HCT116 (cell line): ENCODE measurements at regions not wholly inside any gene's neighbourhood (a gene's known extent, or its start where the extent isn't known, plus 50 kb on each side); places are given as distances from the start of the nearest gene placed in this dataset.

Experiments
- ATAC-seq: fragments of 200-7000 bp; cut with Tn5 transposase; 2 replicates; pipeline ENCODE4 v1.9.1; 2020; ENCODE audit warnings: mild to moderate bottlenecking, moderate library complexity
- BruUV-seq: library from RNA; stranded (reverse); fragments of 400-500 nt; replicated peaks from 2 replicates; lab custom pipeline; 2021; lab: Mats Ljungman, UMichigan
- CTCF ChIA-PET: fragments of 300-600 bp; sonication (Branson Sonifier 250); formaldehyde crosslinking; loops from one replicate; lab custom pipeline; 2021; ENCODE audit warnings: antibody characterized with exemption; lab: Charles Lee
- POLR2A ChIA-PET: fragments of 300-600, 350-600 bp; sonication (Branson Sonifier 250); formaldehyde crosslinking; loops from one replicate; lab custom pipeline; 2021; ENCODE audit warnings: antibody characterized with exemption; lab: Charles Lee
- RAD21 ChIA-PET, 2 experiments: fragments of 300-600 bp; sonication (Branson Sonifier 250); formaldehyde crosslinking; loops; one replicate each; lab custom pipeline; 2023; ENCODE audit warnings: low total read pairs in 2 of 2; ENCODE audit not compliant: uncharacterized antibody in 2 of 2, unreplicated experiment in 2 of 2, low non-redundant PET in 1 of 2; lab: Charles Lee
- DNase-seq: peaks from one replicate; pipeline ENCODE4 v3.0.0-alpha.2; 2010; ENCODE audit warnings: low read depth, low spot score
- H2AFZ ChIP-seq: fragments of 200-600 bp; shearing (Covaris generic), sonication (generic); 2 replicates; pipeline ENCODE4 v1.6.1; 2017; ENCODE audit warnings: low read depth, mixed run types, mixed read lengths, antibody characterized with exemption, low read length; ENCODE audit not compliant: poor library complexity, severe bottlenecking
- H3K27ac ChIP-seq: 2 replicates; pipeline ENCODE4 v1.5.1; 2012; ENCODE audit warnings: low read depth, low read length
- H3K27me3 ChIP-seq: fragments of 200-600 bp; sonication (generic); 2 replicates; pipeline ENCODE4 v1.6.1; 2016; ENCODE audit warnings: mixed run types, low read length, mixed read lengths; ENCODE audit not compliant: insufficient read depth
- H3K36me3 ChIP-seq, 2 experiments: fragments of 200-500 bp in 1 of 2; fragments of 200-600 bp in 1 of 2; sonication (Bioruptor generic) in 1 of 2; sonication (generic) in 1 of 2; 2 replicates each; pipeline versions ENCODE4 v1.5.1 to v1.6.1; 2014 to 2016; ENCODE audit warnings: low read length in 2 of 2, inconsistent platforms in 1 of 2, mixed read lengths in 1 of 2, mixed run types in 1 of 2; ENCODE audit not compliant: insufficient read depth in 2 of 2, control insufficient read depth in 1 of 2
- H3K4me1 ChIP-seq, 2 experiments: fragments of 200-600 bp in 1 of 2; sonication (generic) in 1 of 2; 2 replicates each; pipeline versions ENCODE4 v1.5.1 to v1.6.1; 2012 to 2017; ENCODE audit warnings: low read length in 2 of 2, inconsistent platforms in 1 of 2, mild to moderate bottlenecking in 1 of 2, mixed read lengths in 1 of 2, mixed run types in 1 of 2, moderate library complexity in 1 of 2; ENCODE audit not compliant: insufficient read depth in 2 of 2, control insufficient read depth in 1 of 2
- H3K4me2 ChIP-seq: fragments of 200-600 bp; sonication (generic); 2 replicates; pipeline ENCODE4 v1.6.1; 2017; ENCODE audit warnings: mixed run types, low read length, mixed read lengths
- H3K4me3 ChIP-seq, 2 experiments: fragments of 200-600 bp in 1 of 2; sonication (generic) in 1 of 2; replicated peaks in 1 of 2; 2 replicates each; pipeline ENCODE4 v1.5.1; 2011 to 2016; ENCODE audit warnings: low read length in 2 of 2, control low read depth in 1 of 2, low read depth in 1 of 2, mild to moderate bottlenecking in 1 of 2, mixed read lengths in 1 of 2, mixed run types in 1 of 2
- H3K79me2 ChIP-seq: fragments of 200-600 bp; sonication (generic); 2 replicates; pipeline ENCODE4 v1.6.1; 2017; ENCODE audit warnings: mild to moderate bottlenecking, mixed run types, low read length, moderate library complexity, mixed read lengths; ENCODE audit not compliant: insufficient read depth
- H3K9ac ChIP-seq: fragments of 200-600 bp; sonication (generic); 2 replicates; pipeline ENCODE4 v1.6.1; 2016; ENCODE audit warnings: low read length, mixed read lengths
- H3K9me2 ChIP-seq: fragments of 200-600 bp; sonication (generic), shearing (Covaris generic); 2 replicates; pipeline ENCODE4 v1.6.1; 2017; ENCODE audit warnings: mixed run types, mild to moderate bottlenecking, moderate library complexity; ENCODE audit not compliant: insufficient read depth
- H3K9me3 ChIP-seq, 2 experiments: fragments of 200-500 bp in 1 of 2; fragments of 200-600 bp in 1 of 2; sonication (Bioruptor generic) in 1 of 2; sonication (generic) in 1 of 2; 2 replicates each; pipeline ENCODE4 v1.6.1; 2014 to 2017; ENCODE audit warnings: low read length in 2 of 2, mixed read lengths in 2 of 2, inconsistent platforms in 1 of 2, low read depth in 1 of 2, mild to moderate bottlenecking in 1 of 2, mixed run types in 1 of 2, moderate library complexity in 1 of 2; ENCODE audit not compliant: control insufficient read depth in 1 of 2, insufficient read depth in 1 of 2
- H4K20me1 ChIP-seq: fragments of 200-600 bp; sonication (generic), shearing (Covaris generic); 2 replicates; pipeline ENCODE4 v1.6.1; 2017; ENCODE audit warnings: mixed run types, mild to moderate bottlenecking, moderate library complexity; ENCODE audit not compliant: insufficient read depth
- EZH2 ChIP-seq: fragments of 200-600 bp; sonication (generic); IDR thresholded peaks from 2 replicates; pipeline ENCODE4 v1.6.1; 2017; ENCODE audit warnings: antibody characterized with exemption, mixed run types
- FOSL1 ChIP-seq: IDR thresholded peaks from 2 replicates; pipeline ENCODE4 v1.6.1; 2012; ENCODE audit warnings: low read depth
- JUND ChIP-seq: IDR thresholded peaks from 2 replicates; pipeline ENCODE4 v1.6.1; 2012
- POLR2A ChIP-seq: IDR thresholded peaks from 2 replicates; pipeline ENCODE4 v1.7.0; 2011; ENCODE audit warnings: borderline replicate concordance; ENCODE audit not compliant: insufficient read depth, insufficient read length; ENCODE audit errors: extremely low read depth
- RAD21 ChIP-seq: IDR thresholded peaks from 2 replicates; pipeline ENCODE4 v1.6.1; 2012; ENCODE audit warnings: low read depth, mild to moderate bottlenecking
- SIN3A ChIP-seq: IDR thresholded peaks from 2 replicates; pipeline ENCODE4 v1.6.1; 2012; ENCODE audit warnings: low read depth
- SRF ChIP-seq: IDR thresholded peaks from 2 replicates; pipeline ENCODE4 v1.6.1; 2012; ENCODE audit warnings: low read depth
- TCF7L2 ChIP-seq: IDR thresholded peaks from 2 replicates; pipeline ENCODE4 v1.7.0; 2011; ENCODE audit warnings: borderline replicate concordance, inconsistent platforms; ENCODE audit not compliant: insufficient read depth, insufficient read length; ENCODE audit errors: extremely low read depth
- YY1 ChIP-seq: IDR thresholded peaks from 2 replicates; pipeline ENCODE4 v1.6.1; 2011; ENCODE audit warnings: low read length, low read depth, moderate library complexity, mild to moderate bottlenecking; ENCODE audit not compliant: insufficient replicate concordance; ENCODE audit errors: extremely low read depth
- ZNF274 ChIP-seq: fragments of 200-500 bp; sonication (Bioruptor generic); IDR thresholded peaks from 2 replicates; pipeline ENCODE4 v1.6.1; 2014; ENCODE audit warnings: mild to moderate bottlenecking, low read depth, low read length, inconsistent platforms
- intact Hi-C: fragments of 100-400 bp; cut with micrococcal nuclease; formaldehyde crosslinking; loops from 2 replicates; pipeline ENCODE4 v1.10.0; 2022
- TF ChIP-seq, protein P1 (sequence below): IDR thresholded peaks from 2 replicates; pipeline ENCODE4 v1.6.1; 2012; ENCODE audit warnings: low read depth
- TF ChIP-seq, protein P2 (sequence below): IDR thresholded peaks from 2 replicates; pipeline ENCODE4 v1.6.1; 2012
- TF ChIP-seq, protein P3 (sequence below): IDR thresholded peaks from 2 replicates; pipeline ENCODE4 v1.6.1; 2011; ENCODE audit warnings: mild to moderate bottlenecking, low read length, moderate library complexity; ENCODE audit not compliant: insufficient replicate concordance; ENCODE audit errors: extremely low read depth

DNA sequence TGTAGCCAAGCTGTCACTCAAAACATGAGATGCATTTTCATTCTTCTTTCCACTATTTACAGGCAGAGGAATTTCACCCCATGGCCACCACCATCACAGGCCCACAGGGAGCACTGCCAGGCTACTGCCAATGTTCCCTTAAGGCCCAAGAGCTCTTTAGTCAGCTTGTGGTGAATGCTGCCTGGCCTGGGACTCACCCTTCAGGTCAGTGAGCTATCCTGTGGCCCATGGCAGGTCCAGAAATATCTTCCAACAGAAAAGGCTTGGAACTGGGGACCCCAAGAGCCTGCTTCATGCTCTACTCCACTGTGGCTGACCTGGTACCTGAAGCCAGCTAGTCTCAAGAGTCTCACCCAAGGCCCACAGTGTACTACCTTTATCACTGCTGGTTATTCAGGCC, 1518.7 kb upstream of the CDH9 start:
- Histone ChIP-seq H4K20me1 (no peaks in the 10 kb centered on the region), H3K4me3 (no peak overlapping the region), H3K4me1 (no peaks in the 10 kb centered on the region), H3K27ac (no peak overlapping the region), H3K36me3 (no peaks in the 10 kb centered on the region), H3K79me2 (no peaks in the 10 kb centered on the region), H2AFZ (no peak overlapping the region), H3K9me2 (no peaks in the 10 kb centered on the region), H3K4me2 (no peak overlapping the region), H3K9me3 (peaks cover 9% of the 10 kb centered on the region in 2 experiments; a peak in 2 of 4 replicates), H3K9ac (no peak overlapping the region), H3K27me3 (no peaks in the 10 kb centered on the region)
- intact Hi-C loops = no loop called here
- ATAC-seq (no peak), DNase-seq (no peak)
- CTCF ChIA-PET = no interaction called here
- no peak for TF ChIP-seq JUND
- no peak for TF ChIP-seq ZNF274
- no peak for TF ChIP-seq SRF
- no peak for TF ChIP-seq FOSL1
- TF ChIP-seq EZH2 = no peak
- TF ChIP-seq RAD21 = no peak
- TF ChIP-seq, protein P1, sequence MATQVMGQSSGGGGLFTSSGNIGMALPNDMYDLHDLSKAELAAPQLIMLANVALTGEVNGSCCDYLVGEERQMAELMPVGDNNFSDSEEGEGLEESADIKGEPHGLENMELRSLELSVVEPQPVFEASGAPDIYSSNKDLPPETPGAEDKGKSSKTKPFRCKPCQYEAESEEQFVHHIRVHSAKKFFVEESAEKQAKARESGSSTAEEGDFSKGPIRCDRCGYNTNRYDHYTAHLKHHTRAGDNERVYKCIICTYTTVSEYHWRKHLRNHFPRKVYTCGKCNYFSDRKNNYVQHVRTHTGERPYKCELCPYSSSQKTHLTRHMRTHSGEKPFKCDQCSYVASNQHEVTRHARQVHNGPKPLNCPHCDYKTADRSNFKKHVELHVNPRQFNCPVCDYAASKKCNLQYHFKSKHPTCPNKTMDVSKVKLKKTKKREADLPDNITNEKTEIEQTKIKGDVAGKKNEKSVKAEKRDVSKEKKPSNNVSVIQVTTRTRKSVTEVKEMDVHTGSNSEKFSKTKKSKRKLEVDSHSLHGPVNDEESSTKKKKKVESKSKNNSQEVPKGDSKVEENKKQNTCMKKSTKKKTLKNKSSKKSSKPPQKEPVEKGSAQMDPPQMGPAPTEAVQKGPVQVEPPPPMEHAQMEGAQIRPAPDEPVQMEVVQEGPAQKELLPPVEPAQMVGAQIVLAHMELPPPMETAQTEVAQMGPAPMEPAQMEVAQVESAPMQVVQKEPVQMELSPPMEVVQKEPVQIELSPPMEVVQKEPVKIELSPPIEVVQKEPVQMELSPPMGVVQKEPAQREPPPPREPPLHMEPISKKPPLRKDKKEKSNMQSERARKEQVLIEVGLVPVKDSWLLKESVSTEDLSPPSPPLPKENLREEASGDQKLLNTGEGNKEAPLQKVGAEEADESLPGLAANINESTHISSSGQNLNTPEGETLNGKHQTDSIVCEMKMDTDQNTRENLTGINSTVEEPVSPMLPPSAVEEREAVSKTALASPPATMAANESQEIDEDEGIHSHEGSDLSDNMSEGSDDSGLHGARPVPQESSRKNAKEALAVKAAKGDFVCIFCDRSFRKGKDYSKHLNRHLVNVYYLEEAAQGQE = no peak
- TF ChIP-seq SIN3A = no peak
- TF ChIP-seq, protein P2, sequence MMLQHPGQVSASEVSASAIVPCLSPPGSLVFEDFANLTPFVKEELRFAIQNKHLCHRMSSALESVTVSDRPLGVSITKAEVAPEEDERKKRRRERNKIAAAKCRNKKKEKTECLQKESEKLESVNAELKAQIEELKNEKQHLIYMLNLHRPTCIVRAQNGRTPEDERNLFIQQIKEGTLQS = no peak
- TF ChIP-seq, protein P3, sequence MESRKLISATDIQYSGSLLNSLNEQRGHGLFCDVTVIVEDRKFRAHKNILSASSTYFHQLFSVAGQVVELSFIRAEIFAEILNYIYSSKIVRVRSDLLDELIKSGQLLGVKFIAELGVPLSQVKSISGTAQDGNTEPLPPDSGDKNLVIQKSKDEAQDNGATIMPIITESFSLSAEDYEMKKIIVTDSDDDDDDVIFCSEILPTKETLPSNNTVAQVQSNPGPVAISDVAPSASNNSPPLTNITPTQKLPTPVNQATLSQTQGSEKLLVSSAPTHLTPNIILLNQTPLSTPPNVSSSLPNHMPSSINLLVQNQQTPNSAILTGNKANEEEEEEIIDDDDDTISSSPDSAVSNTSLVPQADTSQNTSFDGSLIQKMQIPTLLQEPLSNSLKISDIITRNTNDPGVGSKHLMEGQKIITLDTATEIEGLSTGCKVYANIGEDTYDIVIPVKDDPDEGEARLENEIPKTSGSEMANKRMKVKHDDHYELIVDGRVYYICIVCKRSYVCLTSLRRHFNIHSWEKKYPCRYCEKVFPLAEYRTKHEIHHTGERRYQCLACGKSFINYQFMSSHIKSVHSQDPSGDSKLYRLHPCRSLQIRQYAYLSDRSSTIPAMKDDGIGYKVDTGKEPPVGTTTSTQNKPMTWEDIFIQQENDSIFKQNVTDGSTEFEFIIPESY = no peak
- no peak for TF ChIP-seq YY1
- no peak for TF ChIP-seq POLR2A
- no peak for TF ChIP-seq TCF7L2
- POLR2A ChIA-PET = no interaction called here
- RAD21 ChIA-PET = no interaction called here
- BruUV-seq = no TSS peak
